Activated CD4-positive, alpha-beta T cell treated with anti-CD3 and anti-CD28 coated beads, Interleukin-2, amount 50 U/mL, for 48 hours (primary cell): ENCODE measurements at regions not wholly inside any gene's neighbourhood (a gene's known extent, or its start where the extent isn't known, plus 50 kb on each side); places are given as distances from the start of the nearest gene placed in this dataset.

Source experiments
- DNase-seq, 2 experiments: peaks; one replicate each; pipeline ENCODE4 v3.0.0-alpha.2; 2020

GRCh38 chr2:240209493-240209892 lies 69.0 kb upstream of the OTOS start:
- DNase-seq: no peak

GRCh38 chr2:240210198-240210965 lies 69.9 kb upstream of the OTOS start:
- DNase-seq: no peak

GRCh38 chr2:240211096-240211495 lies 70.6 kb upstream of the OTOS start:
- no peak for DNase-seq

GRCh38 chr2:240211598-240212424 lies 71.4 kb upstream of the OTOS start:
- DNase-seq: no peak

GRCh38 chr2:240212425-240213225 lies 72.2 kb upstream of the OTOS start:
- DNase-seq: no peak

GRCh38 chr2:240213226-240213475 lies 72.7 kb upstream of the OTOS start:
- no peak for DNase-seq

DNA sequence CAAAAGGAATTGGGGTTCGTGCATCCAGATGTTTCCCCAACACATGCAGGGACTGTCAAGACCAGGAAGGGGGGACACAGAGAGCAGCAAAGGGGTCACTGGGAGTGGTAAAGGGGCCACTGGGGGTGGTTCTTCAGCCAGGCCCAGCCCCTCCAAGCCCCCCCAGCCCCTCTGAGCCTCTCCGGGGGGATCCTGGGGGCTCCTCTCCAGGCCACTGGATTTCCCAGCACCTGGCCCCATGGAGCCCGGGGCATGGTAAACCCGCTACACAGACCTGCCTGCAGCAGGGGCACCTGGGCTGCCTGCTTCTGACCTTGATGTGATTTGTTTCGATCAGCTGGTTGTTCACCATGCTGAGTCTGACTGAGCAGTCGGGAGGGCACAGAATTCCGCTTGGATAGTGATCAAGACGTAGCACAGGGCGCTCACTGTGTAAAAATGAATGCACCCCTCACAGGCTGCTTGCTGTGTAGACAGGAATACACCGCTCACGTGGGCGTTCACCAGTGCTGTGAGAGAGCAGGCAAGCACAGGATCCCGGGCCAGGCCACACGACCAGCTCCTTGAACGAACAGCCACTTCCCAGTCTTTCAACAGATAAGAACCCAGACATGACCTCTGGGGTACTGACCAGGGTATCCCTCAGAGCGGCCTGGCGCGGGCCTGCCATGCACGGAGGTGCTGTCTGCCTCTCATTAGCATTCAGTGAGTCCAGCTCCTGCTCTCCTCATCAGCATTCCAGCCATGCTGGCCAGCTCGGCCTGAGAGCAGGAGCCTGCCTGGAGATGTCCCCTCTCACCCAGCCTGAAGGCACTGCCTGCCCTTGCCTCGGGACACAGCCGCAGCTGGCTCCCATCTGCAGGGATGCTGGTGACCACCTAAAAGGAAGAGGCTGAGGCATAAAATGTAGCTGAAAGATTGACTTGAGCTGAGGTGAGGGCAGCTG lies 73.3 kb upstream of the OTOS start:
- no peak for DNase-seq

DNA sequence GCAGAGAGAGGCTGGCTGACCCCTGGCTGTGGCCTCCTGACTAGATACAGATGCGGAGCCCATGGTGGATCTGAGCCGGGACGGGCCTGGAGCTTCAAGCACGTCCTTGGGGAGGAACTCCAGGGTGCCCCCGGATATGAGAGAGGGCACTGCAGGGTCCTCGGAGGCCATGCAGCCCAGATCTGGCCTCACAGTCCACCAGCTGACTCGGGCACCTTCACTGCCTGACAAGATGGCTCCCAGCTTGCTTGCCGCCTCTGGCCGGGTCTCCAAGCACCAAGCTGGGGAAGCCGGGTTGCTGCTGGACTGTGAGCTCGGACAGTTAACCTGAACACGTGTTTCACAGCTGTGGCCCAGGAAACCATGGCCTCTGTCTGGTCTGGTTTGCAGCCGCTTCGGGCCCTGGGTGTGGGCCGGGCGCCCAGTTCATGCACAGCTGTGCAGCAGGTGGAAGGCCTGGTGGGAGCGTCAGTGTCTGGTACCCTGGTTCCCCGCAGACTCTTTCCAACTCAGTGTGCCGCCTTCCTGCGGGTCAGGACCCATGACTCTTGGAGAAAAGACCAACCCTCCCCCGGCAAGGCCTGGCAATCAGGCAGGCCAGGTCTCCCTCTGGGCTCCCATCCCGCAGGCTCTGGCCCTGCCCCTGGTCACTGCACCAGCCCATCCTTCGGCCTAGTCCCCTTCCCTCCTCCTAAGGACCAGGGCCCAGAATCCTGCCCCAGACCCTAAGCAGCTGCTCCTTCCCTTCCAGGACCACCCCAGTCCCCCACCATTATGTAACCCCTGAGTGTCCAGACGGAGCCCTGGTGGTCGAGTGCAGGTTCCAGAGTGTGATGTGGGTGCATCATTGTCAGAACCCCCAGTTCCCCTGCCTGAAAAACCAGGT lies 74.6 kb upstream of the OTOS start:
- no peak for DNase-seq

- no peak for DNase-seq
Observed at GRCh38 chr2:240215676-240216051, 75.2 kb upstream of the OTOS start.

DNA sequence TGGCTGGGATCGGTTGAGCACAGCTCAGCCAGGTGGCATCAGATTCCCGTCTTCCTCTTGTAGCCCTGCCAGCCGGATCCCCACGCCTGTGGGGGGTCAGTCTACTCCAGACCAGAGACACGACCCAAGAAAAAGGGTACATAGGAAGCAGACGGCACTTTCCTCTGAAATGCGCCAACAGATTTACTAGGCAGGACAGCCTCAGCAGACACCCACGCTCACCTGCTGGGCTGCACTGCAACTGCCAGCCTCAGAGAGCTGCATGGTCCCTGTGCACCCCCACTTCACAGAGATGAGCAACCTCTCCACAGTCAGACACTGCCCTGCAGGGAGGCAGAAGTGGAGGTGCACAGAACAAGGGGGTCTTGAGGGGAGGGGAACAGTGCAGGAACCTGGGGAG lies 75.7 kb upstream of the OTOS start:
- no peak for DNase-seq

DNA sequence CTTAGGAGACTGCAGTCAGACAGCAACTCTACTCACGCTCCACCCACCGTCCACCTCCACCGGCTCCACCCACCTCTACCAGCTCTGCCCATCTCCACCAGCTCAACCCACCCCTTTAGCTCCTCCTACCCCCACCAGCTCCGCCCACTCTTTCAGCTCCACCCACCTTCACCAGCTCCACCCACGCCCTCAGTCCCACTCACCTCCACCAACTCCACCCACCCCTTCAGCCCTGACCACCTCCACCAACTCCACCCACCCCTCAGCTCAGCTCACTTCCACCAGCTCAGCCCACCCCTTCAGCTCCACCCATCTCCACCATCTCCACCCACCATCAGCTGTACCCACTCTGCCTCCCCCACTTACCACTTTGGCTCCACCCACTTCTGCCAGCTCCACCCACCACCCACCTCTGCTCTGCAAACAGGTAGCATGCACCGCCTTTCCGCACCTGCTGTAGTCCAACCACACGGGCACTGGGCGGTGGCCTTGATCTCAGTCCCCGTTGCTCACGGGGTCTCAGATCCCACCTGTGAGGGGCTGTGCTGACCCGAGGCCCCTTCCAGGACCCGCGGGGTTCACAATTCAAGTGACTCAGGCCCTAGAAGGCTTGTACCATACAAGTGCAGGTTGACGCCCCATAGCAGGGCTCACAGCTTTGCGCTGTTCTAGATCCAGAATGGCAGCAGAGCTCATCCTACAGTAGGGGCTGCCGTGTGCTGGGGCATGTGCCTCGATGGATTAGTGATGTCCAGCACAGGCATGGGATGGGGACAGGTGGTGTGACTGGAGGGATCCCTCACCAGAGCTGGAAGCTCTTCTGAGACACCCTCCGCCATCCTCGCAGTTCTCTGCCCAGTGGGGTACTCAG lies 77.2 kb upstream of the OTOS start:
- no peak for DNase-seq

GRCh38 chr2:240219208-240219890 lies 78.9 kb upstream of the OTOS start:
- DNase-seq: no peak

- no peak for DNase-seq
Observed at GRCh38 chr2:240220371-240220770, 79.9 kb upstream of the OTOS start.

GRCh38 chr2:240223631-240224030 lies 83.2 kb upstream of the OTOS start:
- DNase-seq: no peak

DNA sequence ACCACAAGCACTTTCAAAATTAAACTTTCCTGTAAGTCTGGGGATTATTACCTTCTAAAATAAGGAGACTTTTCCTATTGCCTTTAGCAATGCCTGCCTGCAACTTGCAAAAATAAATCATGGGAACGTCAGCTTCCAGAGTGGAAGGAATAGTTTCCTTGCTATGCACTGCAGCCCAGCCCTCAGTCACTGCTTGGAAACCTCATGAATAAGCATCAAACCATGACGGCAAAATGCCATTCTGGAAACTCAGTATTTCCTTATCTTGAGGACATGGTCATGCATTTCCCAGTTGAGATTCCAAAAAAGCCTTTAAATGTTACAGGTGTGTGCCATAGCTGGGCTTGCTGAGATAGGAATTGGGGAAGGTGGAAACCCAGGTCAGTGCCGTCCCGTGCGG lies 84.2 kb upstream of the OTOS start:
- DNase-seq: no peak

- DNase-seq: no peak
Observed at GRCh38 chr2:240225131-240225530, 84.7 kb upstream of the OTOS start.

GRCh38 chr2:240225660-240226475 lies 85.4 kb upstream of the OTOS start:
- DNase-seq: no peak

GRCh38 chr2:240226672-240227537 lies 86.4 kb upstream of the OTOS start:
- DNase-seq: no peak
